SU-DHL-6 (cell line): ENCODE measurements at regions not wholly inside any gene's neighbourhood (a gene's known extent, or its start where the extent isn't known, plus 50 kb on each side); places are given as distances from the start of the nearest gene placed in this dataset.

Source experiments
- H2AFZ ChIP-seq: fragments of 200-600 bp; sonication (generic); 2 replicates; pipeline ENCODE4 v1.6.1; 2014; ENCODE audit warnings: low read depth, mild to moderate bottlenecking, moderate library complexity, mixed read lengths, antibody characterized with exemption, low read length; ENCODE audit not compliant: severe bottlenecking
- H3F3A ChIP-seq: fragments of 200-600 bp; shearing (Covaris generic); 2 replicates; pipeline ENCODE4 v1.6.0; 2016; ENCODE audit warnings: antibody characterized with exemption, mild to moderate bottlenecking; ENCODE audit not compliant: insufficient read depth
- H3K27ac ChIP-seq: fragments of 200-600 bp; sonication (generic); 2 replicates; pipeline ENCODE4 v1.5.1; 2016; ENCODE audit warnings: low read depth, mild to moderate bottlenecking, low read length, moderate library complexity, mixed read lengths
- H3K27me3 ChIP-seq: fragments of 200-600 bp; sonication (generic), shearing (Covaris generic); 2 replicates; pipeline ENCODE4 v1.6.0; 2014; ENCODE audit warnings: mild to moderate bottlenecking, low read length
- H3K36me3 ChIP-seq: fragments of 200-600 bp; sonication (generic); 2 replicates; pipeline ENCODE4 v1.6.1; 2014; ENCODE audit warnings: mild to moderate bottlenecking, low read length, mixed read lengths
- H3K4me2 ChIP-seq: fragments of 300-600, 200-600 bp; shearing (Covaris generic), sonication (generic); 2 replicates; pipeline ENCODE4 v1.6.0; 2014; ENCODE audit warnings: low read length, low read depth, mild to moderate bottlenecking; ENCODE audit not compliant: poor library complexity, severe bottlenecking
- H3K4me3 ChIP-seq: fragments of 200-600 bp; sonication (generic); 2 replicates; pipeline ENCODE4 v1.5.1; 2014; ENCODE audit warnings: antibody characterized with exemption, low read length, mild to moderate bottlenecking, mixed read lengths; ENCODE audit not compliant: insufficient read depth, poor library complexity, severe bottlenecking
- H3K79me2 ChIP-seq: fragments of 200-600 bp; sonication (generic); 2 replicates; pipeline ENCODE4 v1.6.1; 2014; ENCODE audit warnings: mild to moderate bottlenecking, low read length, moderate library complexity; ENCODE audit not compliant: insufficient read depth
- H3K9ac ChIP-seq: fragments of 200-600 bp; sonication (generic); 2 replicates; pipeline ENCODE4 v1.7.0; 2014; ENCODE audit warnings: mild to moderate bottlenecking, low read length
- H3K9me2 ChIP-seq: fragments of 200-600 bp; sonication (generic); replicated peaks from 2 replicates; pipeline ENCODE4 v1.6.1; 2014; ENCODE audit warnings: low read length; ENCODE audit not compliant: insufficient read depth
- H3K9me3 ChIP-seq: fragments of 200-600 bp; sonication (generic); 2 replicates; pipeline ENCODE4 v1.6.1; 2014; ENCODE audit warnings: low read length, mixed read lengths; ENCODE audit not compliant: insufficient read depth
- H4K20me1 ChIP-seq: fragments of 200-600 bp; sonication (generic); 2 replicates; pipeline ENCODE4 v1.6.1; 2014; ENCODE audit warnings: low read depth, mild to moderate bottlenecking, antibody characterized with exemption, low read length, moderate library complexity, mixed read lengths
- EZH2phosphoT487 ChIP-seq: fragments of 200-600 bp; sonication (generic), shearing (Covaris generic); conservative IDR thresholded peaks from 2 replicates; pipeline ENCODE4 v1.6.1; 2018; ENCODE audit warnings: mild to moderate bottlenecking, antibody characterized with exemption, low read length, moderate library complexity, mixed read lengths
- TF ChIP-seq, protein P1 (sequence below): fragments of 200-600 bp; sonication (generic); IDR thresholded peaks from one replicate; pipeline ENCODE4 v1.5.1; 2017; ENCODE audit warnings: antibody characterized with exemption, mild to moderate bottlenecking, low read length, moderate library complexity; ENCODE audit not compliant: insufficient read depth, poor library complexity, severe bottlenecking

DNA sequence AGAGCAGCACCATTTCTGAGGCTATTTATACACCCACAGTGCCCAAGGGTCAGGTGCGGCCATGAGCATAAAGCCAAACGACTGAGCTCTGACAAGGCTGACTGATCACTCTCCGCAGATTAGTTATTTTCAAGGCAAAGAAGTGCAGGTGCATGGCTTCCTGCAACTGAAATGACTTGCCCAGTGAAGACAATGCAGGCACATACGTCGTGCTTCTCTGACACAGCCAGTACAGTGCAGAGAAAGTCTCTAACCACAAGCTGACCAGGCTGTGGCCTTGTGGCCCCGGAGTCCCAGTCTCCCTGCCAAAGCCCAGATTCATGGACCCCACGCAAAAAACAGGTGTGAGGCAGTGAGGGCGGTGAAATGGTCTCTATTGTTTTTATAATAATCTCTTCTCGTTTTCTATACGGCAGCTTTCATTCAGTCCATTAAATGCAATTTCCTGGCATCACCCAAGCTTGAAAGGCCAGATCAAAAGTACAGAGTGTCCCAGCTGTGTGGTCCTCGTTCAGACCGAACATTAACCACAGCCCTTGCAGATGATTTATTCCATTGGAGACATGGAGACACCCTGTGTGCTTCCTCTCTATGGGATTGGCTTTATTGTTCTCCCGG is 447.0 kb upstream of the ID2 start:
- TF ChIP-seq, protein P1, sequence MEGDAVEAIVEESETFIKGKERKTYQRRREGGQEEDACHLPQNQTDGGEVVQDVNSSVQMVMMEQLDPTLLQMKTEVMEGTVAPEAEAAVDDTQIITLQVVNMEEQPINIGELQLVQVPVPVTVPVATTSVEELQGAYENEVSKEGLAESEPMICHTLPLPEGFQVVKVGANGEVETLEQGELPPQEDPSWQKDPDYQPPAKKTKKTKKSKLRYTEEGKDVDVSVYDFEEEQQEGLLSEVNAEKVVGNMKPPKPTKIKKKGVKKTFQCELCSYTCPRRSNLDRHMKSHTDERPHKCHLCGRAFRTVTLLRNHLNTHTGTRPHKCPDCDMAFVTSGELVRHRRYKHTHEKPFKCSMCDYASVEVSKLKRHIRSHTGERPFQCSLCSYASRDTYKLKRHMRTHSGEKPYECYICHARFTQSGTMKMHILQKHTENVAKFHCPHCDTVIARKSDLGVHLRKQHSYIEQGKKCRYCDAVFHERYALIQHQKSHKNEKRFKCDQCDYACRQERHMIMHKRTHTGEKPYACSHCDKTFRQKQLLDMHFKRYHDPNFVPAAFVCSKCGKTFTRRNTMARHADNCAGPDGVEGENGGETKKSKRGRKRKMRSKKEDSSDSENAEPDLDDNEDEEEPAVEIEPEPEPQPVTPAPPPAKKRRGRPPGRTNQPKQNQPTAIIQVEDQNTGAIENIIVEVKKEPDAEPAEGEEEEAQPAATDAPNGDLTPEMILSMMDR, result no peak
- TF ChIP-seq EZH2phosphoT487, result no peak
- Histone ChIP-seq H3K9ac (peak overlapping the region; percentile 17), H3K36me3 (no peaks in the 10 kb centered on the region), H3K79me2 (no peaks in the 10 kb centered on the region), H3F3A (peaks cover 30% of the 10 kb centered on the region), H3K27me3 (no peaks in the 10 kb centered on the region), H4K20me1 (no peaks in the 10 kb centered on the region), H3K9me3 (no peaks in the 10 kb centered on the region), H3K9me2 (no peaks in the 10 kb centered on the region), H3K27ac (peak overlapping the region; percentile 91), H3K4me2 (peak overlapping the region; percentile 58), H2AFZ (peak overlapping the region; percentile 2), H3K4me3 (peak overlapping the region; percentile 16)

DNA sequence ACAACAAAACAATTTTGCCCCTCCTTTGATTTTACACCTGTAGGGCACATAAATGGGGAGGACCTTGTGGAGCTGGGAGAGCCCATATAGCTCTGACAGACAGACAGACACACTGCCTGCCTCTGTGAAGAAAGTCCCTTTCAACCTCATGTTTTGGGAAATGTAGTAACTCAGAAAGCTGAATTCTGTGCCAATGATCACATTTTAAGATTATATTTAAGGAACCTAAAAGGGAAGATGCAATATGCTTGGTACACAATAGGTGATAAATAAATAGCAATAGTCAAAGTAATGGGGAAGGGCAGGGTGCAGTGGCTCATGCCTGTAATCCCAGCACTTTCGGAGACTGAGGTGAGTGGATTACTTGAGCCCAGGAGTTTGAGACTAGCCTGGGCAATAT is 446.4 kb upstream of the ID2 start:
- TF ChIP-seq, protein P1, result no peak
- no peak for TF ChIP-seq EZH2phosphoT487
- Histone ChIP-seq H3K9me2 (no peaks in the 10 kb centered on the region), H3K27me3 (no peaks in the 10 kb centered on the region), H3F3A (peaks cover 30% of the 10 kb centered on the region), H3K9ac (peak overlapping the region; percentile 17), H3K79me2 (no peaks in the 10 kb centered on the region), H2AFZ (peak overlapping the region; percentile 2), H3K27ac (peak overlapping the region; percentile 91), H3K4me3 (peak overlapping the region; percentile 16), H4K20me1 (no peaks in the 10 kb centered on the region), H3K36me3 (no peaks in the 10 kb centered on the region), H3K9me3 (no peaks in the 10 kb centered on the region), H3K4me2 (peak overlapping the region; percentile 58)

DNA sequence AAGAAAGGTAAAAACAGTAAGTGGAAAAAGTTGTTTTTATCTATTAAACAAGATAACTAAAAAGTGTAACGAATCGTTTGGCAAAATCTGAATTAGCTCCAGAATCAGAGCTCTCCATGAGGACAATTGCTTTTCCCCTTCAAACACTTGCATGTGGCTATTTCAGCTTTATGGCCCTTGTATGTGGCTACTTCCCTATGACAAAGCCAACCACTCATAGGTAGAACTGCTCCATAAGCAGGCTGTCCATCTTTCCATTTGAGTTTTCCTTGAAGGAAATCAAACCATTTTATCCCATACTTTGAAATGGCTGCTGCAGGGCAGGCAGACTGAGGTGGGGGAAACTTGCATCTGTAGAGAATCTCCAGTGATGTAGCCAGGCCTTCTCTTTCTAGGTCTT is 445.5 kb upstream of the ID2 start:
- Histone ChIP-seq H3K27me3 (no peaks in the 10 kb centered on the region), H3K4me2 (no peak overlapping the region), H4K20me1 (no peaks in the 10 kb centered on the region), H3K27ac (no peak overlapping the region), H3K36me3 (no peaks in the 10 kb centered on the region), H2AFZ (no peak overlapping the region), H3K9me3 (no peaks in the 10 kb centered on the region), H3F3A (peaks cover 28% of the 10 kb centered on the region), H3K79me2 (no peaks in the 10 kb centered on the region), H3K4me3 (no peak overlapping the region), H3K9me2 (no peaks in the 10 kb centered on the region), H3K9ac (no peak overlapping the region)
- TF ChIP-seq, protein P1, result no peak
- no peak for TF ChIP-seq EZH2phosphoT487
